ENCODE measurements at regions not wholly inside any gene's neighbourhood (a gene's known extent, or its start where the extent isn't known, plus 50 kb on each side); places are given as distances from the start of the nearest gene placed in this dataset.

GRCh38 chr1:116847688-116848531 lies 61.8 kb upstream of the PTGFRN start (continued):
- TF ChIP-seq ATF3 (IDR thresholded peaks at IDR 0.05; ENCODE audit: borderline replicate concordance, extremely low read depth, low read depth, low read length) (no peak), RAD51 (IDR thresholded peaks at IDR 0.05) (peak; percentile 68), ZNF384 (IDR thresholded peaks at IDR 0.05; ENCODE audit: borderline replicate concordance, low read depth, low read length) (peak; percentile 48; the same call in 1 of the 2 replicates), SPI1 (IDR thresholded peaks at IDR 0.05; ENCODE audit: borderline replicate concordance, insufficient read depth, low read depth, low read length) (peak; percentile 28; the same call in 1 of the 2 replicates), SMARCA5 (IDR thresholded peaks at IDR 0.05) (no peak), TARDBP (IDR thresholded peaks at IDR 0.05; ENCODE audit: borderline replicate concordance) (no peak), CHD2 (IDR thresholded peaks at IDR 0.05; ENCODE audit: borderline replicate concordance, low read depth, low read length) (no peak), JUNB (IDR thresholded peaks at IDR 0.05) (peak; percentile 87), BACH1 (IDR thresholded peaks at IDR 0.05; ENCODE audit: borderline replicate concordance) (no peak; the same call in 1 of the 2 replicates), CHD1 (IDR thresholded peaks at IDR 0.05; ENCODE audit: low read depth, low read length) (no peak), GABPA (IDR thresholded peaks at IDR 0.05; ENCODE audit: low read depth) (peak; percentile 43; the same call in 1 of the 2 replicates), TCF12 (IDR thresholded peaks at IDR 0.05; ENCODE audit: low read depth, low read length) (no peak), E2F8 (IDR thresholded peaks at IDR 0.05; ENCODE audit: low read depth, partially characterized antibody) (peak; percentile 36), RELB (IDR thresholded peaks at IDR 0.05; ENCODE audit: low read depth) (peak; percentile 65)
- TF ChIP-seq, protein P1, sequence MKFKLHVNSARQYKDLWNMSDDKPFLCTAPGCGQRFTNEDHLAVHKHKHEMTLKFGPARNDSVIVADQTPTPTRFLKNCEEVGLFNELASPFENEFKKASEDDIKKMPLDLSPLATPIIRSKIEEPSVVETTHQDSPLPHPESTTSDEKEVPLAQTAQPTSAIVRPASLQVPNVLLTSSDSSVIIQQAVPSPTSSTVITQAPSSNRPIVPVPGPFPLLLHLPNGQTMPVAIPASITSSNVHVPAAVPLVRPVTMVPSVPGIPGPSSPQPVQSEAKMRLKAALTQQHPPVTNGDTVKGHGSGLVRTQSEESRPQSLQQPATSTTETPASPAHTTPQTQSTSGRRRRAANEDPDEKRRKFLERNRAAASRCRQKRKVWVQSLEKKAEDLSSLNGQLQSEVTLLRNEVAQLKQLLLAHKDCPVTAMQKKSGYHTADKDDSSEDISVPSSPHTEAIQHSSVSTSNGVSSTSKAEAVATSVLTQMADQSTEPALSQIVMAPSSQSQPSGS (IDR thresholded peaks at IDR 0.05; ENCODE audit: low read length), result peak; percentile 50
- TF ChIP-seq, protein P2, sequence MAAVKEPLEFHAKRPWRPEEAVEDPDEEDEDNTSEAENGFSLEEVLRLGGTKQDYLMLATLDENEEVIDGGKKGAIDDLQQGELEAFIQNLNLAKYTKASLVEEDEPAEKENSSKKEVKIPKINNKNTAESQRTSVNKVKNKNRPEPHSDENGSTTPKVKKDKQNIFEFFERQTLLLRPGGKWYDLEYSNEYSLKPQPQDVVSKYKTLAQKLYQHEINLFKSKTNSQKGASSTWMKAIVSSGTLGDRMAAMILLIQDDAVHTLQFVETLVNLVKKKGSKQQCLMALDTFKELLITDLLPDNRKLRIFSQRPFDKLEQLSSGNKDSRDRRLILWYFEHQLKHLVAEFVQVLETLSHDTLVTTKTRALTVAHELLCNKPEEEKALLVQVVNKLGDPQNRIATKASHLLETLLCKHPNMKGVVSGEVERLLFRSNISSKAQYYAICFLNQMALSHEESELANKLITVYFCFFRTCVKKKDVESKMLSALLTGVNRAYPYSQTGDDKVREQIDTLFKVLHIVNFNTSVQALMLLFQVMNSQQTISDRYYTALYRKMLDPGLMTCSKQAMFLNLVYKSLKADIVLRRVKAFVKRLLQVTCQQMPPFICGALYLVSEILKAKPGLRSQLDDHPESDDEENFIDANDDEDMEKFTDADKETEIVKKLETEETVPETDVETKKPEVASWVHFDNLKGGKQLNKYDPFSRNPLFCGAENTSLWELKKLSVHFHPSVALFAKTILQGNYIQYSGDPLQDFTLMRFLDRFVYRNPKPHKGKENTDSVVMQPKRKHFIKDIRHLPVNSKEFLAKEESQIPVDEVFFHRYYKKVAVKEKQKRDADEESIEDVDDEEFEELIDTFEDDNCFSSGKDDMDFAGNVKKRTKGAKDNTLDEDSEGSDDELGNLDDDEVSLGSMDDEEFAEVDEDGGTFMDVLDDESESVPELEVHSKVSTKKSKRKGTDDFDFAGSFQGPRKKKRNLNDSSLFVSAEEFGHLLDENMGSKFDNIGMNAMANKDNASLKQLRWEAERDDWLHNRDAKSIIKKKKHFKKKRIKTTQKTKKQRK (IDR thresholded peaks at IDR 0.05; ENCODE audit: low read depth, low read length), result no peak

All from GM12878 (cell line).